ENCODE measurements at regions not wholly inside any gene's neighbourhood (a gene's known extent, or its start where the extent isn't known, plus 50 kb on each side); places are given as distances from the start of the nearest gene placed in this dataset.

- no peak overlapping the region for H3K23ac ChIP-seq (ENCODE audit: low read depth, low read length)
- H3K4me2 ChIP-seq (ENCODE audit: low read depth, low read length): no peak overlapping the region
- ATAC-seq (ENCODE audit: low read depth): no peak
- CTCF ChIA-PET: no interaction called here
- no peak overlapping the region for H2AK5ac ChIP-seq (ENCODE audit: low read depth, low read length)
- no peak overlapping the region for H3K18ac ChIP-seq (ENCODE audit: low read depth, low read length)
- H3K27me3 ChIP-seq (ENCODE audit: control insufficient read depth, insufficient read depth, low read length): no peaks in the 10 kb centered on the region
- H3K9ac ChIP-seq (ENCODE audit: low read depth, low read length): no peak overlapping the region
- no peak overlapping the region for H2BK120ac ChIP-seq (ENCODE audit: low read depth, low read length)
- H3K36me3 ChIP-seq (ENCODE audit: control insufficient read depth, insufficient read depth, low read length): no peaks in the 10 kb centered on the region
- H4K91ac ChIP-seq (ENCODE audit: insufficient read depth, low read depth, low read length): no peak overlapping the region
- dilution Hi-C loops (cut with HindIII; ENCODE audit: low sequenced_read_pairs, unreplicated experiment) (no loop called here), intact Hi-C loops (cut with micrococcal nuclease) (no loop called here), in situ Hi-C loops (cut with MboI; ENCODE audit: low sequenced_read_pairs) (no loop called here)
- H3K4me3 ChIP-seq (ENCODE audit: insufficient read depth, low read depth, low read length): no peak overlapping the region
- H2BK5ac ChIP-seq (ENCODE audit: low read depth, low read length, poor library complexity, severe bottlenecking): no peak overlapping the region
- H3K4ac ChIP-seq (ENCODE audit: low read depth, low read length): no peak overlapping the region
- H3K9me1 ChIP-seq (ENCODE audit: insufficient read depth, low read length): no peaks in the 10 kb centered on the region
- H2BK20ac ChIP-seq (ENCODE audit: low read depth, low read length): no peak overlapping the region
- BruUV-seq (replicated peaks): no TSS peak
- DNase-seq: no peak
- WGBS, 2 experiments (ENCODE audit: extremely low coverage in 2 of 2, insufficient read length in 1 of 2): 50% methylated on average over 2 of the region's 5 CpGs; no CpG with 5 or more reads in 1 of the 2 experiments
- no peak overlapping the region for H4K8ac ChIP-seq (ENCODE audit: low read depth in 2 of 2, low read length in 2 of 2)
- no peaks in the 10 kb centered on the region for H4K20me1 ChIP-seq (ENCODE audit: insufficient read depth, low read length)
- H2AFZ ChIP-seq (replicated peaks; ENCODE audit: low read length, poor library complexity): no peak overlapping the region
- no peaks in the 10 kb centered on the region for H3K4me1 ChIP-seq (ENCODE audit: control insufficient read depth, insufficient read depth, low read length)
- H3K56ac ChIP-seq (ENCODE audit: extremely low read depth, insufficient read depth, low read length): no peak overlapping the region
- TF ChIP-seq ELK1 (IDR thresholded peaks at IDR 0.05; ENCODE audit: borderline replicate concordance, low read depth, low read length) (no peak), CEBPB (IDR thresholded peaks at IDR 0.05; ENCODE audit: low read depth, low read length) (no peak), BHLHE40 (IDR thresholded peaks at IDR 0.05; ENCODE audit: low read depth, low read length) (no peak), MAFK (IDR thresholded peaks at IDR 0.05; ENCODE audit: low read depth, low read length) (no peak), MAZ (IDR thresholded peaks at IDR 0.05; ENCODE audit: borderline replicate concordance, low read depth, low read length) (no peak), SMC3 (IDR thresholded peaks at IDR 0.05; ENCODE audit: low read depth, low read length) (no peak), POLR2A (IDR thresholded peaks at IDR 0.05; ENCODE audit: low read depth, low read length) (no peak), RCOR1 (IDR thresholded peaks at IDR 0.05; ENCODE audit: insufficient replicate concordance, low read length) (no peak), MXI1 (IDR thresholded peaks at IDR 0.05; ENCODE audit: borderline replicate concordance, low read depth, low read length) (no peak), RFX5 (IDR thresholded peaks at IDR 0.05; ENCODE audit: low read depth, low read length) (no peak), USF2 (IDR thresholded peaks at IDR 0.05; ENCODE audit: low read depth, low read length) (no peak), CTCF (conservative IDR thresholded peaks at IDR 0.05; ENCODE audit: low read depth, low read length) (no peak)
- POLR2A ChIA-PET (ENCODE audit: unreplicated experiment): no interaction called here
- no peaks in the 10 kb centered on the region for H3K9me3 ChIP-seq (ENCODE audit: control insufficient read depth, insufficient read depth, low read length)
- H3K27ac ChIP-seq (ENCODE audit: insufficient read depth, low read length): no peak overlapping the region
- no peaks in the 10 kb centered on the region for H3K79me1 ChIP-seq (ENCODE audit: low read depth in 1 of 2, low read length in 2 of 2)
- H2AK9ac ChIP-seq (replicated peaks; ENCODE audit: low read depth, low read length, poor library complexity): no peak overlapping the region
- H4K5ac ChIP-seq (ENCODE audit: low read depth, low read length): no peak overlapping the region
- H3K14ac ChIP-seq (replicated peaks; ENCODE audit: low read depth, low read length): no peak overlapping the region
- no peak overlapping the region for H2BK15ac ChIP-seq (ENCODE audit: low read depth, low read length)
Observed at GRCh38 chr1:116824631-116825206, 70.5 kb downstream of the CD2 start.

Measured in IMR-90 (cell line).